HG02763 (cell line): ENCODE measurements at regions not wholly inside any gene's neighbourhood (a gene's known extent, or its start where the extent isn't known, plus 50 kb on each side); places are given as distances from the start of the nearest gene placed in this dataset.
"Not testable (repeated sequence)": the region's sequence is repeated elsewhere in the genome, so short reads cannot be mapped to it uniquely, and the experiment has no call there.

Experiments
- ATAC-seq: cut with Tn5 transposase; IDR thresholded peaks from one replicate; pipeline ENCODE4 v1.9.1; 2021; ENCODE audit warnings: mild to moderate bottlenecking, moderate library complexity; ENCODE audit not compliant: unreplicated experiment

GRCh38 chrX:14352511-14352910, 176.8 kb upstream of the GLRA2 start:
- ATAC-seq = no peak

GRCh38 chrX:14351611-14352303, 177.6 kb upstream of the GLRA2 start:
- ATAC-seq = no peak

- ATAC-seq = no peak
These were observed 181.8 kb upstream of the GLRA2 start for GRCh38 chrX:14347523-14347922.

GRCh38 chrX:14344172-14344940, 185.0 kb upstream of the GLRA2 start:
- no peak for ATAC-seq

- ATAC-seq = no peak
These were observed 219.9 kb upstream of the GLRA2 start for GRCh38 chrX:14309431-14309830.

GRCh38 chrX:14308976-14309375, 220.4 kb upstream of the GLRA2 start:
- ATAC-seq = not testable (repeated sequence)

- no peak for ATAC-seq
These were observed 225.4 kb upstream of the GLRA2 start for GRCh38 chrX:14303891-14304290.

- ATAC-seq = not testable (repeated sequence)
These were observed 226.8 kb upstream of the GLRA2 start for GRCh38 chrX:14302561-14302960.

- ATAC-seq = no peak
These were observed 229.0 kb upstream of the GLRA2 start for GRCh38 chrX:14300376-14300775.

- no peak for ATAC-seq
These were observed 233.9 kb upstream of the GLRA2 start for GRCh38 chrX:14295426-14295825.

- no peak for ATAC-seq
These were observed 237.5 kb upstream of the GLRA2 start for GRCh38 chrX:14291666-14292500.

GRCh38 chrX:14290335-14290734, 239.0 kb upstream of the GLRA2 start:
- ATAC-seq = no peak

GRCh38 chrX:14274691-14275090, 245.0 kb upstream of the GEMIN8 start:
- no peak for ATAC-seq

GRCh38 chrX:14267216-14267615, 237.5 kb upstream of the GEMIN8 start:
- no peak for ATAC-seq

- ATAC-seq = no peak
These were observed 237.0 kb upstream of the GEMIN8 start for GRCh38 chrX:14266705-14267104.

- no peak for ATAC-seq
These were observed 214.1 kb upstream of the GEMIN8 start for GRCh38 chrX:14243823-14244222.

GRCh38 chrX:14235004-14235403, 205.3 kb upstream of the GEMIN8 start:
- no peak for ATAC-seq

- no peak for ATAC-seq
These were observed 203.0 kb upstream of the GEMIN8 start for GRCh38 chrX:14232688-14233087.

GRCh38 chrX:14228611-14229010, 198.9 kb upstream of the GEMIN8 start:
- no peak for ATAC-seq

- ATAC-seq = no peak
These were observed 190.8 kb upstream of the GEMIN8 start for GRCh38 chrX:14220386-14220944.

GRCh38 chrX:14209034-14209433, 179.3 kb upstream of the GEMIN8 start:
- ATAC-seq = no peak
